G401 (cell line): ENCODE measurements at regions not wholly inside any gene's neighbourhood (a gene's known extent, or its start where the extent isn't known, plus 50 kb on each side); places are given as distances from the start of the nearest gene placed in this dataset.
A peak's percentile ranks its signal among the peaks of the same experiment; 100 is the strongest.
"Not testable (repeated sequence)": the region's sequence is repeated elsewhere in the genome, so short reads cannot be mapped to it uniquely, and the experiment has no call there.

ENCODE experiments used
- DNase-seq: peaks from one replicate; pipeline ENCODE4 v3.0.0-alpha.2; 2015; ENCODE audit warnings: low spot score
- in situ Hi-C: cut with HindIII; loops from 2 replicates; pipeline ENCODE4 v1.10.0; 2016; ENCODE audit warnings: low sequenced_read_pairs, mixed read lengths

- in situ Hi-C loops: no loop called here
- no peak for DNase-seq
Observed at GRCh38 chr4:167987285-167987684, 105.1 kb upstream of the ANXA10 start.

- DNase-seq: no peak
- in situ Hi-C loops: no loop called here
Observed at GRCh38 chr4:167989815-167990214, 102.5 kb upstream of the ANXA10 start.

GRCh38 chr4:168008112-168008511 lies 84.2 kb upstream of the ANXA10 start:
- DNase-seq, in situ Hi-C loops: not testable (repeated sequence)

- DNase-seq: no peak
- in situ Hi-C loops: no loop called here
Observed at GRCh38 chr4:168019019-168019651, 73.2 kb upstream of the ANXA10 start.

- in situ Hi-C loops: no loop called here
- no peak for DNase-seq
Observed at GRCh38 chr4:168019921-168020320, 72.4 kb upstream of the ANXA10 start.

GRCh38 chr4:168021666-168022065 lies 70.7 kb upstream of the ANXA10 start:
- DNase-seq: no peak
- in situ Hi-C loops: no loop called here

- peak; percentile 2 for DNase-seq
- in situ Hi-C loops: no loop called here
Observed at GRCh38 chr4:168028568-168028967, 63.8 kb upstream of the ANXA10 start.

- no peak for DNase-seq
- in situ Hi-C loops: no loop called here
Observed at GRCh38 chr4:168028970-168029597, 63.3 kb upstream of the ANXA10 start.

- in situ Hi-C loops: no loop called here
- DNase-seq: no peak
Observed at GRCh38 chr4:168037676-168038075, 54.7 kb upstream of the ANXA10 start.

- in situ Hi-C loops: no loop called here
- DNase-seq: no peak
Observed at GRCh38 chr4:168039593-168039992, 52.7 kb upstream of the ANXA10 start.
